ENCODE measurements at regions not wholly inside any gene's neighbourhood (a gene's known extent, or its start where the extent isn't known, plus 50 kb on each side); places are given as distances from the start of the nearest gene placed in this dataset.

- TF ChIP-seq CTCF (IDR thresholded peaks at IDR 0.05) (no peak), POLR2AphosphoS5 (IDR thresholded peaks at IDR 0.05; ENCODE audit: low read depth, low read length) (no peak), TCF7L2 (IDR thresholded peaks at IDR 0.05; ENCODE audit: low read depth, low read length) (no peak), REST (IDR thresholded peaks at IDR 0.05; ENCODE audit: insufficient read depth in 1 of 2, low read depth in 2 of 2, low read length in 1 of 2) (no peak), SIN3A (IDR thresholded peaks at IDR 0.05; ENCODE audit: borderline replicate concordance, insufficient read depth, low read depth, low read length) (no peak)
Observed at GRCh38 chr3:30161375-30161774, 445.0 kb upstream of the TGFBR2 start.

Data from Panc1 (cell line).